Stimulated activated naive CD4-positive, alpha-beta T cell treated with Interleukin-2 at 50 U/mL for 16 hours (primary cell): ENCODE measurements at regions not wholly inside any gene's neighbourhood (a gene's known extent, or its start where the extent isn't known, plus 50 kb on each side); places are given as distances from the start of the nearest gene placed in this dataset.
"Not testable (repeated sequence)": the region's sequence is repeated elsewhere in the genome, so short reads cannot be mapped to it uniquely, and the experiment has no call there.

Experiments
- DNase-seq: peaks from one replicate; lab custom pipeline; 2025; lab: John Stamatoyannopoulos, UW

DNA sequence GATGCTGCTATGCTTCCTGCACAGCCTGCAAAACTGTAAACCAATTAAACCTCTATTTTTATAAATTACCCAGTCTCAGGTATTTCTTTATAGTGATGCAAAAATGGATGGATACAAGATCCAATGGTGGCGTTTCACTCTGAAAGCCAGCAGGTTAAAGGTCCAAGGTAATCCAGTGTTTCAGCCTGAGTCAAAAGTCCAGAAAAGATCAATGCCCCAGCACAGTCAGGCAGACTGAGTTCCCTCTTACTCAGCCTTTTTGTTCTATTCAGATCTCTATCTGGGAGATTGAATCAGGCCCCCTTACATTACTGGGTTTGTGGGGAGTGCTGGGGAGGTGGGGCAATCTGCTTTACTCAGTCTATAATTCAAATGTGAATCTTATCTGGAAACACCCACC is 464.5 kb downstream of the GXYLT1 start:
- no peak for DNase-seq

DNA sequence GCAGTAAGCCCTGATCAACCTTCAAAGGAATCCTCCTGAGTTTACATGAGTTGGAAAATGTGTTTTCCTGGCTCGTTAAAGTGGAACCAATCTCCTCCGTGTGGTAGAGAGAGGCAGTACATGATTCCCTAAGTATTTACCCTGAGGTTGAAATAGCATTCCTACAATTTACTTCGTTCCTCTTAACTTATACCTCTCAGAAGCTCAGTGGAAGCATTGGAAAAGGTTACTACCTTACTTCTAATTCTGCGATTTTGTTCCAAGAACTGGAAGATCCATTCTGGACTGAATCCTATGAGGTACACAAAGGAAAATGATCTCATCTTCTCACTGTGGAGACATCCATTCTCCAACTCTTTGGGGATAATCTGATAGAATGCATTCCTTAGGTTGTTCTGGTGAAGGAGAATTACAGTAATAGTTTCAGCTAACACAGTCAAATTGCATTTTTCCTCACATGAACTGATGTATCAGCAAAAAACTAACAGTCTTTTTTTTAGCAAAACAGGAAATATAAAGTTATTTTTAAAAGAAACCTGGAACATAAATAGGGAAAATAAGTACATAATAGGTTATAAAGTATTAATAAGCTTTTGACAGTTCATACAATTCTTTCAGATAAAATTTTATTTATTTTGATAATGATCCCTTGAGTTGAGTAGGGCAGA is 475.6 kb downstream of the PDZRN4 start:
- no peak for DNase-seq

DNA sequence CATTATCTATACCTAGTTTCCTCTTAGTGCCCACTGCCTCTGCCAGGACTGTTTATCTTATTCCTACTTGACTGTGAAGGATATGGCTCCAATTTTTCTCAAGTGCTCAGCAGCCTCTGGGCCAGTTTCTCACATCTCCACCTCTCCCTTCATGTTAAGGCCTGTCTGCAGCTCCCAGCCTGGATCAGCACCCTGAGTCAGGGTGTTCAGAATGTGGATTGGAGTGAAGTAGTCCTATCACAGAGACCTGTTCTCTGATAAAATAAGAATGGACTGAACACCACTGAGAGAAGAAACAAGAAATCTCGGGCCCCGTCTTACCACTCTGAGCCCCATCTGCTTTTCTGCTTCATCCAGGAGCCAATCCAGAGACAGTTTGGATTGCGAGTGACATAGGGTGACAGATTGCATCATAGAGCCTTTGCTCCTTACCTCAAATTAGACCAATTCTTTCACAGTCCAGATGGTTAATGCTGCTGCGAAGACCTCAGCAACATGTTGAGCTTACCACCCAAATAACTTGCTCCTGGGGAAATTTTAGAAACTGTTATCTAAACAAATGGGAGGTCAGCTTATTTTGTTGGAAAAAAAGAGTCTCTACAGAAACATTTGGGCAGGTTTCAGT is 473.1 kb downstream of the PDZRN4 start:
- DNase-seq = no peak

DNA sequence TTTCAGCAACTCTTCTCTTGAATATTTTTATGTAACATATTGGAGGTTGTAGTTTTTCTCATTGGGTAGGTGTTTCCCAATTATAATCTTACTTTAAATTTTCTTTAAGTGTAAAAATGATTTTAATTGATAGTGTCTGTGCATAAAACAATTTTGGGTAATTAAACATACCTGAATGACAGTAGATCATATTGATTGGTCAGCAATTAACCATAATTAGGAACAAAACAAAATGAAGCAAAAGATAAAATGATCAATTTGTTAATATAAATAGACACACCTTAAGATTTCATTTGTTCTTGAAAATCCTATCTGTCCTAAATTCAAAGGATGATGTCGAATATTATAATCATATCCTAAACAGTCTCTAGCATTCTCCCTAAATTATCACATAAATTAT is 468.3 kb downstream of the PDZRN4 start:
- DNase-seq = no peak

DNA sequence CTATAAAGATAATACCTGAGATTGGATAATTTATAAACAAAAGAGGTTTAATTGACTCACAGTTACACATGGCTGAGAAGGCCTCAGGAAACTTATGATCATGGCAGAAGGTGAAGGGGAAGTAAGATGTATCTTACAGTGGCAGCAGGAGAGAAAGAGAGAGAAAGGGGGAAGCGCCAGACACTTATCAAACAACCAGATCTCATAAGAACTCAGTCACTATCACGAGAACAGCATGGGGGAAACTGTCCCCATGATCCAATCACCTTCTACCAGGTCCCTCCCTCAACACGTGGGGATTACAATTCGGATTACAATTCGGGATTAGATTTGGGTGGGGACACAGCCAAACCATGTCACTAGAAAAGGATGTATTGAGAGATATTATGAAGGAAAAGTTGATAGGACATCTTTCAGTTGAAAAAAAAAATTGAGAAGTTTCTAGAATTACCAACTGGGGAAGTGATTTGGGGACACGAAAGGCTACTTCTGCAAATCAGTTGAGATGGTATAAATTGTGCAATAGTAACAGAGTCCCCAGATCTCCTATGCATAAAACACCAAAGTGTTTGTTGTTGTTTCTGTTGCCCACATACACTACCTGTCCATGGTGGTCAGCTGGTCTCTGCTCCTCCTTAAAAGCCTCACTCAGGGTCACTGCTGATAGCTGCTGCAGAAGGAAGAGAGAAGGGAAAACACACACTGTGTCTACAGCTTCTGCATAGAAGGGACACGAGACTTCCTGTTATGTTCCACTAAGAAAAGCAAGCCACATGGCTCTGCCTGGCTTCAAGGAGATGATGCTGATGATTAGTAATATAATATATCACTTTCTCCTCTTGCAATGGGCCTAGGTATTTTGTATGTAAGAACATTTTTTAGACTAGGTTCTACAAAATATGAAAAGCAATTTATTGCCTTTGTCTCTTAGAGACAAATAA is 465.5 kb downstream of the PDZRN4 start:
- DNase-seq = no peak

DNA sequence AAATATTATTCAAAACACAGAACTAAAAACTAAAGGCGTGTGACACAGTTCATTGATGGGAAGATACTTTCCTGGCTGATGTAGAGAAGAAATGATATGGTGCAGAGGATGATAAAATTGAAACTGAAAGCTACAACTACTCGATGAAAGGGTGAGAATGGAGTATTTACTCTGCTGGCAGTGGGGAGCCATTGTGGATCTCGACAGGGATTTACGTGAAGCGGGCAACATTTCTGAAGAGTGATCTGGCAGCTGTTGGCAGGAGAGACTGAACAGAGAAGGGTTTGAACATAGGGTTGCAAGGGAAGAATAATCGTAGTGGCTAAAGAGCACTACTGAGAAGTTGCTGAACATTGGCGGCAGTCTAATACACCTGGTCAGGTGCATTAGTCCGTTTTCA is 464.9 kb downstream of the PDZRN4 start:
- DNase-seq = no peak

DNA sequence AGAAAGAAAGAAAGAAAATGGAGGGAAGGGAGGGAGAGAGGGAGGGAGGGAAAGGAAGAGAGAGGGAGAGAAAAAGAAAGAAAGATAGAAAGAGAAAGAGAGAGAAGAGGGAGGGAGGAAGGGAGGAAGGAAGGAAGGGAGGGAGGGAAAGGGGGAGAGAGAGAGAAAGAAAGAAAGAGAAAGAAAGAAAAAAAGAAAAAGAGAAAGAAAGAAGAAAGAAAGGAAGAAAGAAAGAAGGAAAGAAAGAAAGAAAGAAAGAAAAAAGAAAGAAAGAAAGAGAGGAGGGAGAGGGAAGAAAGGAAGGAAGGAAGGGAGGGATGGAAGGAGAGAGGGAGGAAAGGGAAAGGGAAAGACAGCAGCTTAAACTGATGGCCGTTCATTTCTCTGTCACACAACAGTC is 457.5 kb downstream of the PDZRN4 start:
- no peak for DNase-seq

DNA sequence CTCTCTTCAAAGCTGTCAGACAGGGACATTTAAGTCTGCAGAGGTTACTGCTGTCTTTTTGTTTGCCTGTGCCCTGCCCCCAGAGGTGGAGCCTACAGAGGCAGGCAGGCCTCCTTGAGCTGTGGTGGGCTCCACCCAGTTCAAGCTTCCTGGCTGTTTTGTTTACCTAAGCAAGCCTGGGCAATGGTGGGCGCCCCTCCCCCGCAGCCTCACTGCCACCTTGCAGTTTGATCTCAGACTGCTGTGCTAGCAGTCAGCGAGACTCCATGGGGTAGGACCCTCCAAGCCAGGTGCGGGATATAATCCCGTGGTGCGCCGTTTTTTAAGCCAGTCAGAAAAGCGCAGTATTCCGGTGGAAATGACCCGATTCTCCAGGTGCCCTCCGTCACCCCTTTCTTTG is 454.7 kb downstream of the PDZRN4 start:
- not testable (repeated sequence) for DNase-seq

DNA sequence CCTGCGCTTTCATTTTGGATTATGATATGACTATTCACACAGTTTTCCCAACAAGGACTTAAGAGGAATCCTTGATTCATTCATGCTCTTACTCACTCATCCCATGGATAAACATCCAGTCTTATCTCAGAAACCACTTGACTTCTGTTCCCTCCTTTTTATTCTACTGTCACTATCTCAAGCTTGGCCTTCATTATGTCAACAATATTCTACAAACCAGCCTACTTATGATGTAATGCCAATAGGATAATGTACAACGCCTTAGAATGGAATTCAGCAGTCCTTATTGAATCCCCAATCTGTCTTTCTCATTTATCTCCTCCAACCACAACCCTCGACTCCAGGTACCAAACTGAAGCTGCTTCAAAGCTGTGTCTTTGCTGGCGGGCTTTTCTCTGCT is 448.5 kb downstream of the PDZRN4 start:
- DNase-seq = no peak

DNA sequence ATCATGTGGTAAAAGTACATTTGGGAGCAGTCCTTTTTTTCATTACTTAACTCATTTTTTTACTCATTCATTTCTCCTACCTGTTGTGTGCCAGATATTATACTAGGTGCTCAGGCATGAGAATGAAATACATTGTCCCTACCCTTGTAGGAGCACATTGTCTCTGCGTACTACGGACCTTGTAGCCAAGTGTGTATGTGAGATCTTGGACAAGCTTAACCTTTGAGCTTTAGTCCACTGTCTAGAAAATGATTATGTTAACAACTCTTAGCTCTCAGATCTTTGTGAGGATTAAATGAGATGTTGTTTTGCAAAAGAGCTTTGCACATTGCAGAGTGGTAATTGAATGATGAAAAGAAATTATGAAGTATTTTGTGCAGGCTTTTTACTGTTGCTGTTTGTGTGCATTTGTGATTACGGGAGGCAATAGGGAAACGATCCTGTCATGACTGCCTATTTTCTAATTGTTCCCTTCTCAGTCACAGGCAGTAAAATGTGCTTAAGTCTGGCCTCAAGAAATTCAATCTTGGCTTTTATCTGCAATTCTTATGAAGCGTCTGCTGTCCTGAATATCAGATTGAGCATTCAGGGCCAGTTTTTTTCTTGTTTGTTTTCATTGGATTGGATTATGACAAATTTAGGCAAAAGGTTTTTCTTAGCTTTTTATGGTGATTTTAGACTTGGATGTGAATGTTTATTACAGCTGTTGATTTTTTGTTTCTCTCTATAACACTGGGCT is 447.7 kb downstream of the PDZRN4 start:
- DNase-seq = no peak

DNA sequence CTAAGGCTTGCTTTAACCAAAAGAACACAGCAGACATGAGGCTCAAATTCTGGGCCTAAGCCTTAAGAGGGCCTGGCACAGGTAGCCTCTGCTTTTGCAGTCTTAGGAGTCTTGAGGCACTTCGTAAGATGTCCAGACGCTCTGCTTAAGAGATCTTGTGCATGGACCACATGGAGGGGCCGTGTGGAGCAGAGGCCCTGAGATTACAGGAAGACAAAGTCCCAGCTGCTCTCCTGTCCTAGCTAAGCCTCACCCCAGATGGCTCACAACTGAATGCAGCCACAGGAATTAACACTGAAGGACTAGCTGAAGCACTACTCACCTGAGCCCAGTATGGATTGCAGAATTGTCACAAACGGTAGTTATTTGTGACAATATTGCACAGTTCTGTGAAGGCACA is 446.0 kb downstream of the PDZRN4 start:
- DNase-seq = no peak

DNA sequence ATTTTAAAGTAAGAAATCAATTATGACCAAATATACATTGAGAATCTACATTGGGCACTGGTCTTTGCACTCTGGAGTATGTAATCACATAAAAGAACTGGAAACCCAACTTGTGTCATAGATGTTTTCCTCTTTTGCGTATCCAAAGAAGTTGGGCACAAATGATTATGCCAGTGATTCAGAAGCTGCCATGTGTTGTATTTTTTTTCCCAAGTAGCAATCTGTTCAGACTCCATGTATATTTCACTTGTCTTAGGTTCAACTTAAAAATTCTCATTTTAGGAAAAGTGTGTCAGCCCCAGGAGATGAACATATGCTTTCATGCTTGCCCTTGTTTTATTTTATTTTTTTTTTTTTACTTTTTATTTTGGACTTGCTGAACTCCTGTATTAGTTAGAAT is 441.5 kb downstream of the PDZRN4 start:
- DNase-seq = no peak

DNA sequence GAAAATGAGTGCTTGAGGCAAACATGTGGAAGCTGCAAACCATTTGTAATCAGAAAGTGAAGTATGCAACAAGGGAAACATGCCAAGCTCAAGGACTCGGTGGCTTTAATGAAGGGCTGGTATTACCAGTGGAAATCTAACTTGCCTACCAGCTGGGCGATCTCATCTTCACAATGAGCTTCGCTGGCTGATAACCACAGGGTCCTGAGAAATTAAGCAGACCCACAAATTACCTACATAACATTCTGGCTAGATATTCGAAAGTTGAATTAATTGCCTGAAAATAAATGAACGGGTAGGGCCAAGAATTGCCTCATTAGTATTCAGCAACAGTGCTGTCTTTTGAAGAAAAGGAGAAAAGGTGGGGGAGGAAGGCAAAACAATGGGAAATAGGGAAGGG is 439.4 kb downstream of the PDZRN4 start:
- DNase-seq = no peak

DNA sequence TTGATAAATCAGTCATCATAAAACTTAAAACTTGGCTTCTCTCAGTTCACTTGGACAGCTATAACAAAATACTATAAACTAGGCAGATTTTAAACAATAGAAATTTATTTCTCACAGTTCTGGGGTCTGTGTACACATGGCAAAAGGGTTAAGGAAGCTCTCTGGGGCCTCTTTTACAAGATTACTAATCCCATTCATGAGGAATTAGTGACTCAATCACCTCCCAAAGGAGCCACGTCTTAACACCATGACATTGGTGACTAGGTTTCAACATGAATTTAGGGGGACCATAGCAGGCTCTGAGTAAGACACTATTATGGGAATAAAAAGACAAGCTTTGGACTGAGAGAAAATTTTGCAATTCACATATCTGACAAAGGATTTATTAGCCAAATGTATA is 436.5 kb downstream of the PDZRN4 start:
- no peak for DNase-seq
